HG02973 (cell line): ENCODE measurements at regions not wholly inside any gene's neighbourhood (a gene's known extent, or its start where the extent isn't known, plus 50 kb on each side); places are given as distances from the start of the nearest gene placed in this dataset.

Experiments used
- ATAC-seq: cut with Tn5 transposase; IDR thresholded peaks from one replicate; pipeline ENCODE4 v1.9.1; 2021; ENCODE audit warnings: moderate library complexity; ENCODE audit not compliant: unreplicated experiment

DNA sequence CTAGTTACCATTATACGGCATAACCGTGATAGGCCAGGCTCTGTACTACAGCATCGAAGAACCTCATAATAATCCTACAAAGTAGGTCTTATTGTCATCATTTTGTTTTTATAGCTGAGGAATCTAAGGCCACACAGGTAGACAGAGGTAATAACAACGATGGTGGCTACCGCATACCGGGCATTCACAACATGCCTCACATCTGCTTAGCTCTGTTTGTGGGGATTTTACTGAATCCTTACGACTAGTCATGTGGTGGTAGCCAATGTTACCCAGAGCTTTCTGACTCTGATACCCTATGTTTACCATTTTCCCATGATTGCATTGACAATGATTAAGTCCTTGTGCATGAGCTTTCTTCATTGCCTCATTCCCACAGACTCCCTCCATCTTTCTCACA, 269.4 kb downstream of the TCF7L2 start:
- no peak for ATAC-seq

DNA sequence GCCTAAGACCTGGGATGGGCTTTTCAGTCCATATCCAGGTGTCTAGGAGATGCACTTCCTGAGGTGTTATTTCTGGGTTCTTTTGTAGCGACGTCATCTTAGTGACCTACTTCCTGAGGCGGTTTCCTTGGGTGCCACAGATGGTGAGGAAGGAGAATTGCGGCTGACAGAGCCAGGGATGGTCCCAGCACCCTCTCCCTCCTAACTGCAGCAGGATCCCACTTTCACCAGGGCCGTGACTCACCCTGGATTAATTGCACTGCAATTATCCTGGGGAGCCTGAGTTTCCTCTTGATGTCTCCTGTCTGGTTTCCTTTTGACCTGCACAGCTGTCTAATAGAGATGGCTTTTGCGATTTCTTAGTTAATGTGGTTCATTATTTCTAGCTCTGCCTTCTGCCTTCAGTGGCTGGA, 271.7 kb downstream of the TCF7L2 start:
- no peak for ATAC-seq

DNA sequence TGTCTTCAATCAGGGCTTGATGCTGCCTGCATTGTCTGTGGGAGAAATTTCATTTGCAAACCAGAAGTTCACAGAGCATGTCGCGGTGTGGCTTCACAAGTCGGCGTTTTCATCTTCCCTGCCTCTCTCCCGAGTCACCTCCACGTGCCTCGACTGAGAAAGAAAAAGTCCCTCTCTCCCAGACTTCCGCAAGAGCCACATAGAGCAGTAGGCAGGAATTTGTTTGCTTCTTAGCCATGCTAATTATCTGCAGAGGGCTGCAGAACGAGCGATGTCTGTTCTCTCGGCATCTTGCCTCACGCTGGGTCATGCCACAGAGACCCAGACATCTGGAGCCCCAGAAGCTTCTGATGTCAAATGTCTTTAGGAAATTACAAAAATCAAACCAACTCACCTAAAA, 272.2 kb downstream of the TCF7L2 start:
- no peak for ATAC-seq

DNA sequence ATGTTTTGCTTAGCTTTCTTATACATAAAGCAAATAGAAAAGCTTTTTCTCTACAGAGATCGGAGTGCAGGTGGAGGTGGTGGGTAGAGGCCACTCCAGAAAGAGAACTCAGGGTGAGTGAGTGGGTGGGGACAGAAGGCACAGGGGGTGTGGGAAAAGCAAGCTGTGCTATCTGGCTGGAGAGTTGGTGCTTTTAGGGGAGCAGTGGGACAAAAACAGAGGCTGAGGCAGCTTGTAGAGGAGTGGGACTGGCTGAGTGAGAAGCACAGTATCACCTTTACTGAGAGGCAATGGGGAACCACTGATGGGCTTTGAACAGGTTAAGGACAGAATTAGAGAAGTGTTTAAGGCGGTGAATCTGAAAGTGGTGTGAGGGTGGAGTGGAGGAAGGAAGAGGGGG, 275.3 kb downstream of the TCF7L2 start:
- ATAC-seq, result no peak

DNA sequence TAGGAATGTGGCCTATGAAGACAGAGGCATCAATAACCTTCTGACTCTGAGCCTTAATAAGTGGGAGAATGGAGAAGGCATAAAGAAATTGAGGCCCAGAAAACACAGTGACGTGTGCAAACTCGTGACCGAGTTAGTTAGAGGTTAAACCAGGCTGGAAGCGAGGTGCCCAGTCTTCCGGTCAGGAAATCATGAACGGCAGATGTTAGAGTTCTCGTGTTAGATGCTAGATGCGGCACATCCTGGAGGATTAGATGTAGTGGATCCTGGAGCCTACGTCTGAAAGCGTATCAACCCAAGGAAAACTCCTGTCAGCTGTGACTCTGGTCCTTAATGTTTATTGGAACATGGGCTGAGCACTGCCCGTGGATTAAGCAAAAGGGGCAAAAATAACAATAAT, 275.9 kb downstream of the TCF7L2 start:
- no peak for ATAC-seq

DNA sequence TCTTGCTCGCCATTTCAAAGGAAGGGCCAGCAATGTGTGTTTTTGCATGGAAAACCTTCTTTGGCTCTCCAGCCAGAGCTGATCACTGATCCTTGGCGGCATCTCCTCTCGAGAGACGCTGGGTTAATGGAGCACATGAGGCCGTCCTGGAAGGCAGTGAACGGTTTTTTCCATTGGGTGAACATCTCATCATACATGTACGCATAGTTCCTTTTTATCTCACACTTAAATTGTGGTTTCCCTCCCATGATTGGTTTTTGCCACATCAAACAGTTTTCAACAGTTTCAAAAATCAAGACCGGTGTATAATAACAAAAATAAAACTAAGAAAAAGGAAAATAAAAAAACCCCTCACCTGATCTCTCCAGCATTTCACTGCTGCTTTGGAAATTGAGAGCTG, 276.4 kb downstream of the TCF7L2 start:
- ATAC-seq, result no peak

DNA sequence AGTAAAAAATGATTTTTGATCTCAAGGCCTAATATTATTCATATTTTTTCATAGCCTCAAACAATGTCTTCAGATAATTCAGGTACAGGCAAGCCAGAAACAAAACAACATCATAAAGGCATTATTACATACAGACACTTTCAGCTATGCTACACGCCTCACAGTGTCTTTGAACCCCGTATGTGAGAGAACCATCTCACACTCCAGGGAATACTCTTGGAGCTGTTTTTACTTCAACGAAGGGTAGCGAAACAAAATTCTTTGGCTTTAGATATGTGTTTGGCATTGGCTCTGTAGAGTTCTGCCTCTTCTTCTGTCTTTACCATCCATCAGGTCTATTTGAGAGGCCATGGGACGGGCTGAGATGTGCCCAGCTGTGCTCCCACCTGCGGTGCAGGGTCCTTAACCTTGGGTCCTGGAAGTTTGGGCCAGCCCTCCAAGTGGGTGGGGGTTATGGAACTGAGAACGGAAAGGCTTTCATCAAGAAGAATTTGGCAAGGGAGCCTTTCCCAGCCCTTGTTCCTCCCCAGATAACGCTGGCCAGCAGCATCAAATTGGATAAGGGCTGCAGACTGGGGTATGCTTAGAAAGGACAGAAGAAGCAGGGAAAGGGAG, 276.9 kb downstream of the TCF7L2 start:
- ATAC-seq, result no peak

DNA sequence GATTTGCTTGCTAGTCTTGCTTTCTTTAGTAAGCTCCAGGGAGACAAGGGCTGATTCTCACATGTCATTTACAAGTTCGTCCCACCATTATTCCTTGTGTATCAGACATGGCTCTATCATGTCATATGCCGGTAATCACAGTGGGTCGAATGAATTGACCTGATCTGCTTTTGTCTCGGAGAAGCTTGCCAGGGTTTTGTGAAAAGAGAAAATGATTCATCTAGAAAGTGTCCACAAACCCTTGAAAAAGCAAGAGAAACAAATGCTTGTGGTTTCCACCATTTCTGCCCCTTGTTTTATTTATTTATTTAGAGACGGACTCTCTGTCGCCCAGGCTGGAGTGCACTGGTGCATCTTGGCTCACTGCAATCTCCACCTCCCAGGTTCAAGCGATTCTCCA, 278.5 kb downstream of the TCF7L2 start:
- no peak for ATAC-seq

DNA sequence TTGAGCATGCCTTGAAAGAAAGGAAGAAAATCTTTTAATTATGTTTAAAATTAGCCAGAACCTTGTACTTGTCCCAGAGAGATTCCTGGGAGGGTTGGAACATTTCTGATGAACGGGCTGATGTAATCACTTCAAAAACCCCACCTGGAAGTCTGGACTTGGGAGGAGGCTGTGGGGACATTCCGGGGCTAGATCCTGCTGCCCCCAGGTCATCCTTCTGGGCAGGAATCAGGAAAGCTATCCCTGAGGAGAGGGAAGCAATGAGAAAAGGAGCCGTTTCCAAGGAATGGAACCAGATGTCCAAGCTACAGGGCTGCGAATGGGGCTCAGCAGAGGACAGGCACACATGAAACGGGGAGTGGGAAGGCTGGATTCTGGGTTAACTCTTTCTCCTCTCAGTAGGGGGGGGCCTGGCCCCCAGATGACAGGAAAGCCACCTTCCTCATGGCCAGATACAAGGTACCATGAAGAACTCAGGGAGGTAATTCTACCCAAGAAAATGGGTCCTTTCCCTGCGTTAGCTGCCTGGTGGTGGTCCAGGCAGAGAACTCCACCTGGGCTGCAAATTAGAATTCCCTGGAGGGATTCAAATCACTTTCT, 280.1 kb downstream of the TCF7L2 start:
- ATAC-seq, result no peak

DNA sequence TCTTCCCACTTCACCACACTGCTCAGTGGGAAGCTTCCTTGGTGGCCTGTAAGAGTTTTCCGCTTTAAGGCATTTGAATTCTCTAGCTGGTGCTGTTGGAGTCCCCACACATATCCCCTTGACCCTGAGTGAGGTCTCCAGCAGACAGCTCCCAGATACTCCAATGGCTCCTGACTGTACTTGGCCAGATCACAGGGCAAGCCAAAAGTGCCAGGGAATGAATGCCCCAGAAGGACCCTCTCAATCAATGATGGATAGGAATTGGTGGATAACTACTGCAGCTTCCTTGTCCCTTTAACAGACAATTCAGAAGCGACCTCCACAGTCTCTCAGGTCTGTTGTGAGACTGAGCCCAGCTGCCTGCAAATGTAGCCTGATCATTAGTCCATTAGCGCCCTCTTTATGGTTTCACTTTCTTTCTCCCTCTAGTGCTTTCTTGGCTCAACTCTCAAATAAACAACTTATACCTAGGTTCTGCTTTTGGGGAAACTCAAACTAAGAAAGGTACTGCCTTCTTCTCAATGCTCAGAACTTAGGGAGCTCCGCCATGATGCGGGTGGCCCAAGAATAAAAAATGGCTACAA, 283.0 kb downstream of the TCF7L2 start:
- ATAC-seq, result no peak

DNA sequence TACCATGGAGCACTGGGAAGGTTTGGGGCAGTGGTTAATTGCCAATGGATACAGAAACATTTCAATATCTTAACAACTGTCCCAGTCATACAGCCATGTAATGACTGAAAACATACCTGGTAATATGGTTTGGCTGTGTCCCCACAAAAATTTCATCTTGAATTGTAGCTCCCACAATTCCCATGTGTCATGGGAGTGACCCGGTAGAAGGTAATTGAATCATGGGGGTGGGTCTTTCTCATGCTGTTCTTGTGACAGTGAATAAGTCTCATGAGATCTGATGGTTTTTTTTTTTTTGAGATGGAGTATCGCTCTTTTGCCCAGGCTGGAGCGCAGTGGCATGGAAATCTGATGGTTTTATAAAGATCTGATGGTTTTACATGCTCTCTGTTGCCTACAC, 284.4 kb downstream of the TCF7L2 start:
- no peak for ATAC-seq

DNA sequence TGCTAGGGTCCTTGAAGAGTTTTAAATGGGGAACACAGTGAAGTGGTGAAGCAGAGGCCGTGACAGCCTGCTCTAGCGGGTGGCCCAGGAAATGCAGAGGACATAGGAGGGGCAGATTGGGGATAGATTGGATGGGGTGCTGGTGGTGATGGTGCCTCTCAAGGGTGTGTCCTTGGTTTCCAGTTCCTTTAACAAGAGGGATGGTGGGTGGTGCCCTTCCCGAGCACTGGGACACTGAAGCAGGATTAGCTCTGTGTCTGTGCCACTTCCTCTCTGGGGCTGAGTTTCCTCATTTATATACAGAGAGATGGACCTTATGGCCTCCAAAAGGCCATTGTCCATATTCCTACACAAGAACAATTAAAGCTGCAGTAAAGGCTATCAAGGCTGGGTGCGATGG, 285.5 kb downstream of the TCF7L2 start:
- no peak for ATAC-seq

DNA sequence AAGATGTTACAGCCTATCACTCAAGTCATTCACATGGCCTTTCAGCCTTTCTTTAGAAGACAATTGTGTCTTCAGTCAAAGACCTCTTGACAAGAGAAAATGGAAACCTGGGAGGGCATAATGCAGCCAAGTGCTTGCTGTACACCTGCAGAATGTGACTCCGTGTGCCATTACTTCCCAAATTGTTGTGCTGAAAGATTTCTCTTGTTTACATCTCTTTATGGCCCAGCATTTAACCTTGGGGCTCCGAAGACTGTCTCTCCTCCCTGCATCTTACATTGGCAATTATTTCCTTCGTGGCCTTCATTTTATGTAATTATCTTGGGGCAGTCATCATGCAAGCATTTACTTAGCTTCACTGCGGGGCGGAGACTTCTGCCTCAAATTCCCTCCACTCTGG, 287.0 kb downstream of the TCF7L2 start:
- no peak for ATAC-seq

DNA sequence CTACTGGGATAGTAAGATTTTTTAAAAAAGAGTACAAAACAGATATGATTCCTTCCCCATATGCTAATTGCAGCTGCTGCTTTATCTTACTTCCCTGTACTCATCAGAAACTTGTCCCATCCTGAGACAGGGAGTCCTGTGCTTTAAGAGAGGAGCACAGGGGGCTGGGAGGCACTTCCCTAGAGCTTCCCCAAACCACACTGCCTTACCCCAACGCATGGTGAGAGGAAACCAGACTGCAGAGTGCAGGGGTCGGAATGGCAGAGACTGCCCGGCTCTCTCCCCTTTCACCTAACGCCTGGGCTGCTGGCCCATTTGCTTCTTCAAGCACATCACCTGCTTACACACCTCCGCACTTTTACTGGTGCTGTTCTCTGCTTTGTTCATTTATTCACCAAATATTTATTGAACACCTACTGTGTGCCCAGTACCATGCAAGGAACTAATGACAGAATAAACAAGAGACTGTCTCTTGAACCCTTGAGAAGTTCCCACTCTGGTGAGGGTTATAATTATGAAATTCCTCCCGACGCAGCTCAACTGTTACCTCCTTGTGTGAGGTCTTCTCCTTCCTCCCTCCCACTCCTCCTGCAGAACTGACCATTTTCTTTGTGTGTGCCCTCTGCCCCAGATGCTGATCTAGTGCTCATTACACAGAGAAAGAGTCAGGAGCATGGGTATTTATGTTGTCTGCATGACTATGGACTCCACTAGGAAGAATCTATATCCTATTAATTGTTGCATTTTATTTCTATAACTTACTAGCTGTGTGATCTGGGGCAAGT, 289.7 kb downstream of the TCF7L2 start:
- ATAC-seq, result no peak

DNA sequence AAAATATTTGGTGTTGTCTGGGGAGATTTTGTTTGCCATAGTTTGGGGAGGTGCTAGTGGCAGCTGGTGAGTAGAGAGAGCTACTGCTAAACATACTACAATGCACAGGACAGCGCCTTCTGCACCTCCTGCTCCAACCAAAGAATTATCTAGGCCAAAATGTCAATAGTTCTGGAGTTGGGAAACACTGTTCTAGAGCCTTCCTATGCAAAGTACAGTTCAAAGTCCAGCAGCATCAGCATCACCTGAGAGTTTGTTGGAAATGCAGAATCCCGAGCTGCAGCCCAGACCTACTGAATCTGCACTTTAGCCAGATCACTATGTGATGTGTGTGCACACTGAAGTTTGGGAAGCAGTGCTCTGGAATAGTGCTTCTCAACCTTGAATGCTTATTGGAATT, 290.7 kb downstream of the TCF7L2 start:
- ATAC-seq, result no peak

DNA sequence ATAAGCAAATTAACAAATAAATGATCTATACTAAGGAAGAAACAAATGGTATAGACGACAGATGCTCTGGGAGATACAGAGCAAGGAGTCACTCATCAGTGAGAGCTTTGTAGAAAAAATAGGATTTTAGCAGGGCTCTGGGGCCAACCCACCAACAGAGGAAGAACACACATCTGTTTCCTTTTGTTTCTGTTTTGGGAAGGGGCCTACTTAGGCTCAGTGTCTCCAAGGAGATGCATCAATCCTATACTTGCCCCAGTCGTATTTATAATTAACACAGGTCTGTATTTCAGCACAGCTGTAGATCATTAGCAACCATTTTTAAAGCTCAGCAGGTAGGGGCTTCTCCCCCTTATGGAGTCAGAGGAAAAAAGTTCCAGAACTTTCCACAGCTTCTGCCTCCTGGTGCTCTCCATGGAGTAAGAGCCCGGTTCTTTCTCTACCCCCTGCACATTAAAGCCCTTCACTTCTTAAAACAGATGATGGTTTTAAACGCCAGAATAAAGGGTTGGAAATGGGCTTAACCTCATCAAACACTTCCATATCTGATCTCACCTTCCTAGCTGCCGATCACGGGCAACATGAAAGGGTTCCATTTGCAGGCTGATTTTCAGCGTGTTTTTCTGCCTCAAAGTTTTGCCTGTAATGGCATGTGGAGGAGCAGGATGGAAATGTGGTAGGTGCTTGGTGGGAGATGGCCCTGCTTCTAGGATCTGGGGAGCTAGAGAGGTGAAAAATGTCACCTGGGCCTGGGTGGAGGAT, 291.7 kb downstream of the TCF7L2 start:
- no peak for ATAC-seq

DNA sequence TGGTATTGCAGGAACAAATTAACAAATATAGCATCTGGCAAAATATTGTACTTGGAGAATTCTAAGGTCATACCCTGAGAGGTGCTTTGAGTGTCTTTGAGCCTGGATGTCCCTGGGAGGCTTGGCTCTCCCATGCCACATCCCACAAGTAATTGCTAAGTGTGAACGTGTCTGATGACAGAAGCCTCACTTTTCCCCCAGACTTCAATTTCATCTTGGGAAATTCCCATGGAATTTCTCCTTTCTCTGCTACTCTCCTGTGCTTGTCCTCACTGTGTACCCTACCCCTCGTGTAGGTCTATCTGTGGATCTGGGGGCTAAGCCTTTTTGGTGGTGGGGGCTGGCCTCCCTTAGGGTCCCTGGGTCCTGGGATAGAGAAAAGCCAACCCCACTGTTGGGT, 293.3 kb downstream of the TCF7L2 start:
- ATAC-seq, result no peak

DNA sequence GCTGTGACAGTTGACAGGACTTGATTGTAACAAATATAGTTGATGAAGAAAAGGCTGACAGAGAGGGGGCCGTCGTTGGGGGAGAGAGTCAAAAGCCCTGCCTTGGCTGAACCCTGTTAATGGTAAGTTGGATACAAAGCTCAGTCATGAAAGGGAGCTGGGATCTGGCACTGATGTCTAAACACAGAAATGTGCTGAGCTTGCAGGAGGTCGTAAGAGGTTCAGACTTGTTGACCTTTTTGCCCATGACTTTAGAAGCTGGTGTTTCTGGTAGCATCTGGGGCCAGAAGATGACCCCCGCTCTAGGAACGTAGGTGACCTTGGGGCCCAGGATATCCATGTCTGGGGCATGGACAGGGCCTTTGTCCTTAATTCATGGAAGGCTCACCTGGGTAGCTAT, 294.7 kb downstream of the TCF7L2 start:
- ATAC-seq, result no peak

DNA sequence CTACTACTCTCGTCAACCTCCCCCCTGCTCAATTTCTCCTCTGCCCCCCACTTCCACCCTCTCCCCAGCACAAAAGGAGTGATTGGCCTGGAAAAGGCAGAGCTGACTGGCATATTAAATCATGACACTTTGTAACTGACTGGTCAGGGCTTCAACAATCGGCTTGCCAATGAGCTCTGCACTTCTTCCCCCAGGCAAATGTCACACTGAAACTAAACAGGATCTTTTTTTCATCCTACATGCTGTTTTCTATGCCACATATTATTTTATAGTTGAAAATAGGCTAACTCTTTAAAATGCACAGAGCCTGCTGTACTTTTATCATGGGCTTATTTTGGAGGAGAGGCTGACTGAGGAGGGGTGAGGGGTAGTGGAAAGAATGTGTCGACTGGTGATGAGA, 295.2 kb downstream of the TCF7L2 start:
- no peak for ATAC-seq

DNA sequence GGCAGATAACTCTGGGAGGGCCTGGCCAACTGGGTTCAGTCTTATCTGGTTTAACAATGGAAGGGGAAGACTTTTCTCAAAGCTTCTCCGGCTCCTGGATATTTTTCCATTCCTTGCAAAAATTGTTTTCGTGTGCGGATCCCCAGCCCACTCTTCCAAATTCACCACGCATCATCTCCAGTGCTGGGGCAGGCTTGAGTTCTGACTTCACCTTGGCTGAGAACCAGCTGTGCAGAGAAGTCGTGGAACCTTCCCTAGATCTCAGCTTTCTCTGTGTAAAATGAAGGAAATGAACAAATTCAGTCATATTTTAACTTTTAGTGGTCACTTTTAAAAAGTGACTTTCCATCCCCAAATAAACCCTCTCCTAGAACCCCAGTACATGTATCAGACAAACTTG, 297.0 kb downstream of the TCF7L2 start:
- no peak for ATAC-seq
